GM21786 (cell line): ENCODE measurements at regions not wholly inside any gene's neighbourhood (a gene's known extent, or its start where the extent isn't known, plus 50 kb on each side); places are given as distances from the start of the nearest gene placed in this dataset.
"Not testable (repeated sequence)": the region's sequence is repeated elsewhere in the genome, so short reads cannot be mapped to it uniquely, and the experiment has no call there.

ENCODE experiments used
- ATAC-seq: cut with Tn5 transposase; IDR thresholded peaks from one replicate; pipeline ENCODE4 v1.9.1; 2021; ENCODE audit not compliant: unreplicated experiment

DNA sequence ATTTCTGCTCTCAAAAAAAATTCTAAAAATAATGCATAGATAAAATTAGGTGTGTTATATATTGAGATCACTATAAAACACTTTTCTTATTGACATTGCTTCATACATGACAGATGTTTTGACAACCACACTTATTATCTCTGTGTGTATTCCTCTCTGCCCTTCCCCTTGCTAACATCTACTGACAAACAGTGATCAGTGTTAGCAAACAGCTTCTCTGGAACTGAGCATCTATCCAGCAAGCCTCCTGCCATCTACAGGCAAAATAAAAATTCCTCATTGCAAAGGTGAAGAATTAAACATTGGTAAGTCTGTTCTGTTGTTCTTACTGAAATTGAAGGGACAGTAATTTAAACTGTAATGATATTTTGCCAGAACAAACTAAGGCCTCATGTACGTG, 2153.9 kb downstream of the NCAM2 start:
- no peak for ATAC-seq

DNA sequence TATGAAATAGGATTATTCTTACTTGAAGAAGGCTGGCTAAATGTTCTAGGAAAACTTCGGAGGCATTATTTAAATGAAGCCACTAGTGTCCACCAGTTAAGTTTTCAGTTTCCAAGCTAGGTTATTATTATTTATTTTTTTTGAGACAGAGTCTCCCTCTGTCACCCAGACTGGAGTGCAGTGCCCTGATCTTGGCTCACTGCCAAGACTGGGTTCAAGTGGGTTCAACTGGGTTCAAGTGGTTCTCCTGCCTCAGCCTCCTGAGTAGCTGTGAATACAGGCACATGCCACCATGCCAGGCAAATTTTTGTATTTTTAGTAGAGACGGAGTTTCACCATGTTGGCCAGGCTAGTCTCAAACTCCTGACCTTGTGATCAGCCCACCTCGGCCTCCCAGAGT, 2155.6 kb downstream of the NCAM2 start:
- not testable (repeated sequence) for ATAC-seq

DNA sequence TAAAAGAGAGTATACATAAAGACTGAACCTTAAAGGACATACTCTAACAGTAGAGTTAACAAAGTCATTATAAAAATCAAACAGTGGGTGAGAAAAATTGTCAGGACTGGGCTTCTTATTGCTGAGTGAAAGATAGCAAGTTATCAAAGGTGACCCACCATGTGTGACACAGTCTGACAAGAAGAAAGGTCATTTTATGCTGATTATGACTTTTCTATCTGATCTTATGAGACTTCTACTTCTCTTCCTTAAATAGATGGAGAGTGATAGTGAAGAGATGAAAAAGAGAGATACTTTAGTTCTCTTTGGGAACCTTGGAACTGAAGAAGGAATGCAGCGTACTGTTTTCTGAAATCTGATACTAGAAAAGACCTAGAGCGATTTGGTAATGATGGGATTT, 2157.1 kb downstream of the NCAM2 start:
- ATAC-seq, result no peak

DNA sequence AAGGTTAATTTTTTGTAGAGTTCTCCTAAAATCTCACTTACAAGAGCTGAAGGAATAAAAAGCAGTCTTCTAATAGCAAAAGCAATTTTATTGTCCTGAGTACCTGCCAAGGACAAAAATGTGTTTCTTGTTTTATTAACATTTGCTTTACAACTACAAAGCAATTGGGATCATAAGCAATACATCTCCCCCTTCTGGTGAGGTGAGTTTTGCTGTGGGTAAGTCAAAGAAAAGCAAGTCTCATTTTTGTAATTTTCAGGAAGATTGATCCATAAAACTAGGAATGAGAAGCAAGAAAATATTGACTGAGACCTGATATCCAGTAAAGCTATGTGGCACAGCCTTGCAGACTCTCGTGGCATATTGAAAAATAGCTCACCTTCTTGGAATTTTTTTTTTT, 2162.7 kb downstream of the NCAM2 start:
- ATAC-seq, result no peak

DNA sequence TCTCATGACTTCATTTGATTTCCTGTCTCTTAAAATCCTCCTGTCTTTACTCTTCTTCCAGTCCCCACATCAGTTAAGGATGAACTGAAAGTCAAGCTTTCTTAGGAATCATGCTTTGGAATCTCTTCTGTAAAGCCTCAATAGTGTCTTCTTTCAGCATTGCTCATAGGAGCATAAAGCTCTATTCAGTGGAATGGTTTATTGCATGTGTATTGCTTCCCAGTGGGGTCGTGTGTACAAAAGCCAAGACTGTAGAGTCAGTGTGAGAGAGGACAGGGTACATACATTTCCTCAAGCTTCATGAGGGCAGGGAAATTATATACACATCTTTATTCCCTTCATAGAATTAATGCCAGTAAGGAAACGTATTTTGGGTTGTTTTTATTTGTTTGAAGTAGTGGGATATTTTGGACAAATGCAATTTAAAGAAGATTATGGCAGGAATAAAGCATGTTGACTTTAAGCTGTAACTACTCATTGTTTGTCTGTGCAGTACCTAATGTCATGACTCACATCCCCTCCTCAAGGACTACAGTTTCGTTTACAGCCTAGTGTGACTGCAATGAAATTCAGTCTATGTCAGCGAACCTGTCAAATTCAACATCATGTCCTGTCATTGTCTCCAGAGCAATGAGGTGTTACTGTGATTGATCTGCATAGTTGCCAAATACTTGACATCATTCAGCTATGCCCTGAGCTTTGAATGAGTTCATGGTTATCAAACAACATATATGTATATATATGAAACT, 2164.2 kb downstream of the NCAM2 start:
- no peak for ATAC-seq
